Liver (tissue), 8 donors: ENCODE measurements at regions not wholly inside any gene's neighbourhood (a gene's known extent, or its start where the extent isn't known, plus 50 kb on each side); places are given as distances from the start of the nearest gene placed in this dataset.

Source experiments
- DNase-seq: peaks from one replicate; pipeline ENCODE4 v3.0.0-alpha.2; 2017; ENCODE audit warnings: low spot score
- H3K27ac ChIP-seq, 2 donors: one replicate each; pipeline ENCODE4 v1.7.0; 2013; ENCODE audit warnings: inconsistent platforms in 2 of 2, low read length in 2 of 2, control low read depth in 1 of 2, low read depth in 1 of 2, mild to moderate bottlenecking in 1 of 2
- H3K27me3 ChIP-seq, 4 donors: one replicate each; pipeline versions ENCODE4 v1.6.1 to v1.7.0; 2013; ENCODE audit warnings: low read length in 3 of 4, inconsistent platforms in 1 of 4, mild to moderate bottlenecking in 1 of 4, moderate library complexity in 1 of 4; ENCODE audit not compliant: control insufficient read depth in 4 of 4, insufficient read depth in 4 of 4
- H3K36me3 ChIP-seq, 4 donors: one replicate each; pipeline versions ENCODE4 v1.6.1 to v1.7.0; 2013; ENCODE audit warnings: low read length in 3 of 4, mild to moderate bottlenecking in 3 of 4, low read depth in 1 of 4, moderate library complexity in 1 of 4; ENCODE audit not compliant: control insufficient read depth in 4 of 4, insufficient read depth in 3 of 4
- H3K4me1 ChIP-seq, 4 donors: one replicate each; pipeline versions ENCODE4 v1.6.1 to v1.7.0; 2013; ENCODE audit warnings: low read length in 3 of 4, mild to moderate bottlenecking in 3 of 4, moderate library complexity in 1 of 4; ENCODE audit not compliant: control insufficient read depth in 4 of 4, insufficient read depth in 4 of 4
- H3K4me3 ChIP-seq, 3 donors: one replicate each; pipeline versions ENCODE4 v1.6.1 to v1.7.0; 2013; ENCODE audit warnings: low read length in 3 of 3, control low read depth in 1 of 3, low read depth in 1 of 3, mild to moderate bottlenecking in 1 of 3
- H3K9ac ChIP-seq, 2 donors: one replicate each; pipeline ENCODE4 v1.7.0; 2013; ENCODE audit warnings: low read length in 2 of 2, mild to moderate bottlenecking in 2 of 2, moderate library complexity in 2 of 2, control low read depth in 1 of 2, low read depth in 1 of 2
- H3K9me3 ChIP-seq, 4 donors: one replicate each; pipeline versions ENCODE4 v1.6.1 to v1.7.0; 2013; ENCODE audit warnings: low read length in 3 of 4; ENCODE audit not compliant: control insufficient read depth in 4 of 4
- EGR1 ChIP-seq, 2 donors: IDR thresholded peaks; 2 replicates each; pipeline ENCODE4 v1.6.1; 2016 to 2018; ENCODE audit warnings: antibody characterized with exemption in 2 of 2, low read depth in 2 of 2
- FOXA1 ChIP-seq: IDR thresholded peaks from 2 replicates; pipeline ENCODE4 v1.6.1; 2016; ENCODE audit warnings: antibody characterized with exemption
- FOXA2 ChIP-seq: IDR thresholded peaks from 2 replicates; pipeline ENCODE4 v1.6.1; 2016; ENCODE audit warnings: antibody characterized with exemption
- GABPA ChIP-seq, 2 donors: IDR thresholded peaks in 1 of 2; conservative IDR thresholded peaks in 1 of 2; 2 replicates each; pipeline ENCODE4 v1.6.1; 2016; ENCODE audit warnings: antibody characterized with exemption in 2 of 2, mild to moderate bottlenecking in 1 of 2, moderate library complexity in 1 of 2
- HNF4A ChIP-seq, 2 donors: conservative IDR thresholded peaks; 2 replicates each; pipeline ENCODE4 v1.6.1; 2016; ENCODE audit warnings: antibody characterized with exemption in 2 of 2, mild to moderate bottlenecking in 2 of 2
- HNF4G ChIP-seq: IDR thresholded peaks from 2 replicates; pipeline ENCODE4 v1.6.1; 2016; ENCODE audit warnings: antibody characterized with exemption
- JUND ChIP-seq, 2 donors: IDR thresholded peaks; 2 replicates each; pipeline ENCODE4 v1.6.1; 2016; ENCODE audit warnings: antibody characterized with exemption in 2 of 2
- NR2F2 ChIP-seq: IDR thresholded peaks from 2 replicates; pipeline ENCODE4 v1.6.1; 2016; ENCODE audit warnings: antibody characterized with exemption
- RAD21 ChIP-seq, 2 donors: IDR thresholded peaks; 2 replicates each; pipeline ENCODE4 v1.6.1; 2016; ENCODE audit warnings: antibody characterized with exemption in 2 of 2, mild to moderate bottlenecking in 2 of 2
- RXRA ChIP-seq, 2 donors: IDR thresholded peaks; 2 replicates each; pipeline ENCODE4 v1.6.1; 2017 to 2018; ENCODE audit warnings: antibody characterized with exemption in 2 of 2, mild to moderate bottlenecking in 1 of 2
- SP1 ChIP-seq: IDR thresholded peaks from 2 replicates; pipeline ENCODE4 v1.6.1; 2018; ENCODE audit warnings: antibody characterized with exemption, mild to moderate bottlenecking
- TAF1 ChIP-seq: conservative IDR thresholded peaks from 2 replicates; pipeline ENCODE4 v1.6.1; 2016; ENCODE audit warnings: antibody characterized with exemption, mild to moderate bottlenecking
- YY1 ChIP-seq: IDR thresholded peaks from 2 replicates; pipeline ENCODE4 v1.6.1; 2016; ENCODE audit warnings: antibody characterized with exemption, mild to moderate bottlenecking
- WGBS: extraction: QIAGEN DNeasy Blood & Tissue Kit; methylation state at CpG from one replicate; pipeline ENCODE4 v1.1.7; 2013; 5-methylcytosine and 5-hydroxymethylcytosine counted together
- TF ChIP-seq, protein P1 (sequence below): IDR thresholded peaks from 2 replicates; pipeline ENCODE4 v1.6.1; 2016; ENCODE audit warnings: antibody characterized with exemption, mild to moderate bottlenecking
- TF ChIP-seq, protein P2 (sequence below): fragments of 150-350 bp; IDR thresholded peaks from 2 replicates; pipeline ENCODE4 v1.5.1; 2017; ENCODE audit warnings: improper control_type of control experiment, low read depth, low read length; ENCODE audit not compliant: missing input control
- TF ChIP-seq, protein P3 (sequence below): IDR thresholded peaks from 2 replicates; pipeline ENCODE4 v1.6.1; 2016; ENCODE audit warnings: antibody characterized with exemption
- TF ChIP-seq, protein P4 (sequence below): IDR thresholded peaks from 2 replicates; pipeline ENCODE4 v1.6.1; 2016; ENCODE audit warnings: antibody characterized with exemption
- TF ChIP-seq, protein P5 (sequence below): IDR thresholded peaks from 2 replicates; pipeline ENCODE4 v1.6.1; 2016; ENCODE audit warnings: antibody characterized with exemption
- donor health status: healthy.
- donor health status: healthy.
- donor health status: healthy.
- donor health status: healthy.
- donor health status: healthy.

DNA sequence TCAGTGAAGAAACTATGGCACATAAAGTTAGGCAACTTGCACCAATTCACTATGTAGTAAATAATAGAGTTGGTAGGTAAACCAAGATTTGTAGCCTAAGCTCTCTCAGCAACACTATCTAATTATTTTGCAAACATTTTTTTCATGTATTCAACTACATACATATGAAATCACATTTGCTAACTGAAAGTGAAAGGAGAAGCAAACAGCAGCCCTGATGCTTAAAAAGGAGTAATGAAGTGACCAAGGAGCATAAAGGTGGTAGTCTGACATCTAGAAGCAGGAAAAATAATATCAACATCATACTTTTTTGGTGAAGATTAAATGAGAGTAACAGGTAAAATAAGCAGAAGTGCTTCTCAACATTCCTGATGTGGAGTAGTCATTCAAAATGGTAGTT is 603.7 kb downstream of the GRXCR1 start:
- Histone ChIP-seq H3K4me1 (no peaks in the 10 kb centered on the region), H3K4me3 (no peak overlapping the region), H3K27me3 (no peaks in the 10 kb centered on the region), H3K9ac (no peak overlapping the region), H3K9me3 (no peaks in the 10 kb centered on the region), H3K36me3 (no peaks in the 10 kb centered on the region), H3K27ac (no peak overlapping the region)
- DNase-seq, result no peak
- TF ChIP-seq, protein P1, sequence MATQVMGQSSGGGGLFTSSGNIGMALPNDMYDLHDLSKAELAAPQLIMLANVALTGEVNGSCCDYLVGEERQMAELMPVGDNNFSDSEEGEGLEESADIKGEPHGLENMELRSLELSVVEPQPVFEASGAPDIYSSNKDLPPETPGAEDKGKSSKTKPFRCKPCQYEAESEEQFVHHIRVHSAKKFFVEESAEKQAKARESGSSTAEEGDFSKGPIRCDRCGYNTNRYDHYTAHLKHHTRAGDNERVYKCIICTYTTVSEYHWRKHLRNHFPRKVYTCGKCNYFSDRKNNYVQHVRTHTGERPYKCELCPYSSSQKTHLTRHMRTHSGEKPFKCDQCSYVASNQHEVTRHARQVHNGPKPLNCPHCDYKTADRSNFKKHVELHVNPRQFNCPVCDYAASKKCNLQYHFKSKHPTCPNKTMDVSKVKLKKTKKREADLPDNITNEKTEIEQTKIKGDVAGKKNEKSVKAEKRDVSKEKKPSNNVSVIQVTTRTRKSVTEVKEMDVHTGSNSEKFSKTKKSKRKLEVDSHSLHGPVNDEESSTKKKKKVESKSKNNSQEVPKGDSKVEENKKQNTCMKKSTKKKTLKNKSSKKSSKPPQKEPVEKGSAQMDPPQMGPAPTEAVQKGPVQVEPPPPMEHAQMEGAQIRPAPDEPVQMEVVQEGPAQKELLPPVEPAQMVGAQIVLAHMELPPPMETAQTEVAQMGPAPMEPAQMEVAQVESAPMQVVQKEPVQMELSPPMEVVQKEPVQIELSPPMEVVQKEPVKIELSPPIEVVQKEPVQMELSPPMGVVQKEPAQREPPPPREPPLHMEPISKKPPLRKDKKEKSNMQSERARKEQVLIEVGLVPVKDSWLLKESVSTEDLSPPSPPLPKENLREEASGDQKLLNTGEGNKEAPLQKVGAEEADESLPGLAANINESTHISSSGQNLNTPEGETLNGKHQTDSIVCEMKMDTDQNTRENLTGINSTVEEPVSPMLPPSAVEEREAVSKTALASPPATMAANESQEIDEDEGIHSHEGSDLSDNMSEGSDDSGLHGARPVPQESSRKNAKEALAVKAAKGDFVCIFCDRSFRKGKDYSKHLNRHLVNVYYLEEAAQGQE, result no peak
- TF ChIP-seq JUND (IDR thresholded peaks at IDR 0.05), result no peak
- no peak for TF ChIP-seq YY1
- TF ChIP-seq, protein P2, sequence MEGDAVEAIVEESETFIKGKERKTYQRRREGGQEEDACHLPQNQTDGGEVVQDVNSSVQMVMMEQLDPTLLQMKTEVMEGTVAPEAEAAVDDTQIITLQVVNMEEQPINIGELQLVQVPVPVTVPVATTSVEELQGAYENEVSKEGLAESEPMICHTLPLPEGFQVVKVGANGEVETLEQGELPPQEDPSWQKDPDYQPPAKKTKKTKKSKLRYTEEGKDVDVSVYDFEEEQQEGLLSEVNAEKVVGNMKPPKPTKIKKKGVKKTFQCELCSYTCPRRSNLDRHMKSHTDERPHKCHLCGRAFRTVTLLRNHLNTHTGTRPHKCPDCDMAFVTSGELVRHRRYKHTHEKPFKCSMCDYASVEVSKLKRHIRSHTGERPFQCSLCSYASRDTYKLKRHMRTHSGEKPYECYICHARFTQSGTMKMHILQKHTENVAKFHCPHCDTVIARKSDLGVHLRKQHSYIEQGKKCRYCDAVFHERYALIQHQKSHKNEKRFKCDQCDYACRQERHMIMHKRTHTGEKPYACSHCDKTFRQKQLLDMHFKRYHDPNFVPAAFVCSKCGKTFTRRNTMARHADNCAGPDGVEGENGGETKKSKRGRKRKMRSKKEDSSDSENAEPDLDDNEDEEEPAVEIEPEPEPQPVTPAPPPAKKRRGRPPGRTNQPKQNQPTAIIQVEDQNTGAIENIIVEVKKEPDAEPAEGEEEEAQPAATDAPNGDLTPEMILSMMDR, result no peak
- TF ChIP-seq, protein P3, sequence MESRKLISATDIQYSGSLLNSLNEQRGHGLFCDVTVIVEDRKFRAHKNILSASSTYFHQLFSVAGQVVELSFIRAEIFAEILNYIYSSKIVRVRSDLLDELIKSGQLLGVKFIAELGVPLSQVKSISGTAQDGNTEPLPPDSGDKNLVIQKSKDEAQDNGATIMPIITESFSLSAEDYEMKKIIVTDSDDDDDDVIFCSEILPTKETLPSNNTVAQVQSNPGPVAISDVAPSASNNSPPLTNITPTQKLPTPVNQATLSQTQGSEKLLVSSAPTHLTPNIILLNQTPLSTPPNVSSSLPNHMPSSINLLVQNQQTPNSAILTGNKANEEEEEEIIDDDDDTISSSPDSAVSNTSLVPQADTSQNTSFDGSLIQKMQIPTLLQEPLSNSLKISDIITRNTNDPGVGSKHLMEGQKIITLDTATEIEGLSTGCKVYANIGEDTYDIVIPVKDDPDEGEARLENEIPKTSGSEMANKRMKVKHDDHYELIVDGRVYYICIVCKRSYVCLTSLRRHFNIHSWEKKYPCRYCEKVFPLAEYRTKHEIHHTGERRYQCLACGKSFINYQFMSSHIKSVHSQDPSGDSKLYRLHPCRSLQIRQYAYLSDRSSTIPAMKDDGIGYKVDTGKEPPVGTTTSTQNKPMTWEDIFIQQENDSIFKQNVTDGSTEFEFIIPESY, result no peak
- TF ChIP-seq, protein P4, sequence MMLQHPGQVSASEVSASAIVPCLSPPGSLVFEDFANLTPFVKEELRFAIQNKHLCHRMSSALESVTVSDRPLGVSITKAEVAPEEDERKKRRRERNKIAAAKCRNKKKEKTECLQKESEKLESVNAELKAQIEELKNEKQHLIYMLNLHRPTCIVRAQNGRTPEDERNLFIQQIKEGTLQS, result no peak
- TF ChIP-seq, protein P5, sequence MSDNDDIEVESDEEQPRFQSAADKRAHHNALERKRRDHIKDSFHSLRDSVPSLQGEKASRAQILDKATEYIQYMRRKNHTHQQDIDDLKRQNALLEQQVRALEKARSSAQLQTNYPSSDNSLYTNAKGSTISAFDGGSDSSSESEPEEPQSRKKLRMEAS, result no peak

DNA sequence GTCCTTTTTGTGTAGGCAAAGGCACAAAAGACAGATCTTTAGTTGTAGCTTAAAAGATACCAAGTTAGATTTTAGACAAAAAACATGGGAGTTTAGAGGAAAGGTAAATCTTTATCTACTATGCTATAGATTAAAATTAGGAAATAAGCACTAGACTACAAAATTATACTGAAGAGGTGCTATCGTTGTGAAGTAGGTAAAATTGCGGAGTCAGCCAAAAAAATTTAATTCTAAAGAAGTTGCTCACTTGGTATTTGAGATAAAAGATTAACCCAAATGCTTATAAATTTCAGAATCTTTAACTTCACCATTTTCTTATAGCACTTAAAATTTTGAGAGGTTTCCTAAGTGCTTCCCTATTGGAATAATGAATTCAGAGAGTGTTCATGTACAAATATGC is 604.1 kb downstream of the GRXCR1 start:
- no peaks in the 10 kb centered on the region for H3K27me3 ChIP-seq
- H3K36me3 ChIP-seq, result no peaks in the 10 kb centered on the region
- 44% methylated on average over 2 of the region's 2 CpGs for WGBS
- no peak overlapping the region for H3K27ac ChIP-seq
- no peaks in the 10 kb centered on the region for H3K4me1 ChIP-seq
- H3K9me3 ChIP-seq, result no peaks in the 10 kb centered on the region
- H3K9ac ChIP-seq, result no peak overlapping the region
- DNase-seq, result no peak
- H3K4me3 ChIP-seq, result no peak overlapping the region
- TF ChIP-seq, protein P1, result no peak
- TF ChIP-seq EGR1 (IDR thresholded peaks at IDR 0.05; ENCODE audit: low read depth in 2 of 2) (no peak), FOXA1 (no peak), TAF1 (no peak), GABPA (IDR thresholded peaks at IDR 0.05 in 1 of 2, conservative IDR thresholded peaks at IDR 0.05 in 1 of 2) (no peak), SP1 (no peak), YY1 (no peak), HNF4A (conservative IDR thresholded peaks at IDR 0.05) (no peak), FOXA2 (no peak), RAD21 (IDR thresholded peaks at IDR 0.05) (no peak), RXRA (IDR thresholded peaks at IDR 0.05) (no peak), HNF4G (no peak), NR2F2 (no peak), JUND (IDR thresholded peaks at IDR 0.05) (no peak)
- TF ChIP-seq, protein P3, result no peak
- TF ChIP-seq, protein P4, result no peak
- TF ChIP-seq, protein P5, result no peak
